Ascending aorta (tissue), 2 donors: ENCODE measurements at regions not wholly inside any gene's neighbourhood (a gene's known extent, or its start where the extent isn't known, plus 50 kb on each side); places are given as distances from the start of the nearest gene placed in this dataset.

ENCODE experiments used
- DNase-seq, 2 donors: peaks; one replicate each; pipeline ENCODE4 v3.0.0-alpha.2; 2019; ENCODE audit warnings: low spot score in 2 of 2
- H3K27ac ChIP-seq, 2 donors: fragments of 200-600 bp; sonication (generic); one replicate each; pipeline ENCODE4 v1.5.1; 2016 to 2017; ENCODE audit warnings: mild to moderate bottlenecking in 1 of 2
- H3K27me3 ChIP-seq: fragments of 200-600 bp; sonication (generic); one replicate; pipeline ENCODE4 v1.5.1; 2017
- H3K36me3 ChIP-seq, 2 donors: fragments of 200-600 bp; sonication (generic); one replicate each; pipeline ENCODE4 v1.5.1; 2016
- H3K4me1 ChIP-seq, 2 donors: fragments of 200-600 bp; sonication (generic); one replicate each; pipeline ENCODE4 v1.5.1; 2016 to 2017; ENCODE audit warnings: mild to moderate bottlenecking in 1 of 2
- H3K4me3 ChIP-seq, 2 donors: fragments of 200-600 bp; sonication (generic); one replicate each; pipeline ENCODE4 v1.5.1; 2016 to 2017; ENCODE audit warnings: mild to moderate bottlenecking in 1 of 2
- H3K9me3 ChIP-seq, 2 donors: fragments of 200-600 bp; sonication (generic); one replicate each; pipeline ENCODE4 v1.5.1; 2016
- CTCF ChIP-seq, 3 experiments: fragments of 200-600 bp in 2 of 3; fragments of 450-650 bp in 1 of 3; sonication (generic) in 2 of 3; IDR thresholded peaks; one replicate each; pipeline ENCODE4 v1.5.1; 2016 to 2019; ENCODE audit warnings: antibody characterized with exemption in 3 of 3, mild to moderate bottlenecking in 1 of 3, moderate library complexity in 1 of 3
- intact Hi-C: fragments of 100-400 bp; cut with DNase I; formaldehyde crosslinking; loops from one replicate; pipeline ENCODE4 v1.15.1; 2023

GRCh38 chr2:52387937-52388590 lies 1356.1 kb upstream of the NRXN1 start:
- no peaks in the 10 kb centered on the region for H3K9me3 ChIP-seq
- no peak for TF ChIP-seq CTCF (IDR thresholded peaks at IDR 0.05)
- intact Hi-C loops, result no loop called here
- H3K4me3 ChIP-seq, result no peak overlapping the region
- H3K36me3 ChIP-seq, result no peaks in the 10 kb centered on the region
- H3K27me3 ChIP-seq, result no peaks in the 10 kb centered on the region
- no peak for DNase-seq
- H3K4me1 ChIP-seq, result no peaks in the 10 kb centered on the region
- no peak overlapping the region for H3K27ac ChIP-seq

- TF ChIP-seq CTCF (IDR thresholded peaks at IDR 0.05), result no peak
Observed at GRCh38 chr2:52386433-52387030, 1354.6 kb upstream of the NRXN1 start.

DNA sequence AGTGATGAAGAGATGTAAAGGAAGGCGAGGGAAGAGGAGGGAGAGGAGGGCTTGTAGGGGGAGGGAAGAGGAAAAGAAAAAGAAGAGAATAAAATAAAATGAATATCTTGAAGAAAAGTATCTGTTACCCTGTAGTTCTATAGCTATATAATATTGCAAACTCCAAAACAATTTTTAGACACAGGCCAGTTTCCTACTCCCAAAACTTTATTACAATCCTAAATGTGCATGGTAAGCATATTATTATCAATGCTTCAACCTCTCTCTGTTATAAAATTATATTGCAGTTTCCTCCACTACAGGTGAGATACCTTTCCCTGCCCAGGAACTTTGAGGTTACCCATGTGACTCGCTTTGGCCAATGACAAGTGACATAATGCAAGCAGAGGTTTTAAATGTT lies 1351.6 kb upstream of the NRXN1 start:
- Histone ChIP-seq H3K27me3 (no peaks in the 10 kb centered on the region), H3K36me3 (no peaks in the 10 kb centered on the region), H3K27ac (no peak overlapping the region), H3K4me3 (no peak overlapping the region), H3K4me1 (no peaks in the 10 kb centered on the region), H3K9me3 (no peaks in the 10 kb centered on the region)
- TF ChIP-seq CTCF (IDR thresholded peaks at IDR 0.05), result no peak
- DNase-seq, result no peak
- intact Hi-C loops, result no loop called here

More at GRCh38 chr2:52386433-52387030, 1354.6 kb upstream of the NRXN1 start:
- Histone ChIP-seq H3K4me1 (no peaks in the 10 kb centered on the region), H3K27me3 (no peaks in the 10 kb centered on the region), H3K27ac (no peak overlapping the region), H3K4me3 (no peak overlapping the region), H3K9me3 (no peaks in the 10 kb centered on the region), H3K36me3 (no peaks in the 10 kb centered on the region)
- DNase-seq, result no peak
- intact Hi-C loops, result no loop called here

DNA sequence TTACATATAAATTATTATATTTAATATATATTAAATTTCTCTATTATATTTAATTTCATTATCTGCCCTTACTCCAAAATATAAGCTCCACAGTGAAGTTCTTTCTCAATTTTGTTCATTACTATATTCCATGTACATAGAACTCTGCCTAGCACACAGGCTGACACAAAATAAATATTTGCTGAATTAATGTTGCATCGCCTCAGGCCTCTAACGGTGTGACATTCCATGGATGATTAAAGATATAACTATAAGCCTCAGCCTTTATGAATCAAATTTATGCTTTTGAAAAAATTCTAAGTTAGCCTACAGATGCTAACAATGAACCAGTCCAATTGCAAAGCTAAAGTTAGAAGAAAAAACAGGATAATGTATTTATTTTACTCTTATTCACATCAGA lies 1337.2 kb upstream of the NRXN1 start:
- Histone ChIP-seq H3K27me3 (no peaks in the 10 kb centered on the region), H3K4me3 (no peak overlapping the region), H3K9me3 (no peaks in the 10 kb centered on the region), H3K36me3 (no peaks in the 10 kb centered on the region), H3K4me1 (no peaks in the 10 kb centered on the region), H3K27ac (no peak overlapping the region)
- intact Hi-C loops, result no loop called here
- TF ChIP-seq CTCF (IDR thresholded peaks at IDR 0.05), result no peak
- DNase-seq, result no peak

GRCh38 chr2:52368141-52368540 lies 1336.2 kb upstream of the NRXN1 start:
- Histone ChIP-seq H3K27ac (no peak overlapping the region), H3K36me3 (no peaks in the 10 kb centered on the region), H3K4me1 (no peaks in the 10 kb centered on the region), H3K27me3 (no peaks in the 10 kb centered on the region), H3K9me3 (no peaks in the 10 kb centered on the region), H3K4me3 (no peak overlapping the region)
- TF ChIP-seq CTCF (IDR thresholded peaks at IDR 0.05), result no peak
- intact Hi-C loops, result no loop called here
- DNase-seq, result no peak
